Activated CD8-positive, alpha-beta memory T cell treated with anti-CD3 and anti-CD28 coated beads for 36 hours (primary cell): ENCODE measurements at regions not wholly inside any gene's neighbourhood (a gene's known extent, or its start where the extent isn't known, plus 50 kb on each side); places are given as distances from the start of the nearest gene placed in this dataset.
"Not testable (repeated sequence)": the region's sequence is repeated elsewhere in the genome, so short reads cannot be mapped to it uniquely, and the experiment has no call there.

ENCODE experiments used
- CTCF ChIA-PET: fragments of 350-600 bp; sonication (Branson Sonifier 250); formaldehyde crosslinking; loops from one replicate; lab custom pipeline; 2021; ENCODE audit warnings: antibody characterized with exemption; lab: Charles Lee
- POLR2A ChIA-PET: fragments of 350-600 bp; sonication (Branson Sonifier 250); formaldehyde crosslinking; loops from one replicate; lab custom pipeline; 2021; ENCODE audit warnings: antibody characterized with exemption; lab: Charles Lee

DNA sequence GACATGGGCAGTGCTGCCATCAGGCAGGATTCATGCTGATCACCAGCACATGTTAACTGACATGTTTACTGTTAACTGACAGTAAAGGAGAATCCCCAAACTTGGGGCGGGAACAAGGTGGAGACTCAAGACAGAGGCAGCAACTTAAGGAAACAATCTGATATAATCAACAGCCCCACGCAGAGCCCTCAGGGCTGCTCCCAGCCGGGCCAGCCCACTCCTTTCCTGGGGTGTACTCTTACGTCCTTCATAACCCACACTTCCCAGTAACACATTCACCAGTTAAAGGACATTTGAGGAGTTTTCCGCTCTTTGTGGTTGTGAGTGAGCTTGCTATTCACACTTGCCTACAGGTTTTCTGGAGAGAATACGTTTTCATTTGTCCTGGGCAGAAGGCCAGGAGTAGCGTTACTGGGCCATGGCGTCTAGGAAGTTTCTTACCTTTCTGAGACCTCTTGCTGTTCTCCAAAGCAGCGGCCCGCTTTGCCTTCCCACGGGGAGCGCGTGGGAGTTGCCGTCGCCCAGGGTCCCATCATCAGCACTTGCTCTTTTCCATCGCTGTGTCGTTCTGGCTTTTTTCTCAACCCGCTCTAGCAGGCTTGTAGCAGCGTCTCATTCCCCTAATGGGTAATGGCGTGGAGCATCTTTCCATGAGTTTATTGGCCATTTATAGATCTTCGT is 56.4 kb downstream of the FOXF2 start:
- ChIA-PET CTCF (no interaction called here), POLR2A (no interaction called here)

DNA sequence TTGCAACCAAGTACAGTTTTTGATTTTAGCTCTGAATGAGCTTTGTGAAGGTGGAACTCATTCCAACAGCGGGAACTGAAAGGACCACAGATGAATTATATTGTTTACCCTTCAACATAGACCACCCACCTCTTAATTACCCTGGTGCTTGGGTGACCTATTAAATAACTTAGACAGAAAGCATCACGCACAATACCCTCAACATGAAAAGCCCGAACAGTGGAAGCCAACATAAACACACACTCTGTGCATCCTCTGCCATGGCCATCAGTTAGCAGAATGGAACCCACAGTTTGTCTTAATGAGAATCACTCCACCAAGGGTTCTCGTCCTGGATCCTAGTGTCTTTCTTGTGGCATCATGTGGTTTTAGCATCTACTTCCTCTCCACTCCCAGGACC is 60.5 kb downstream of the FOXF2 start:
- CTCF ChIA-PET: no interaction called here
- POLR2A ChIA-PET: no interaction called here

DNA sequence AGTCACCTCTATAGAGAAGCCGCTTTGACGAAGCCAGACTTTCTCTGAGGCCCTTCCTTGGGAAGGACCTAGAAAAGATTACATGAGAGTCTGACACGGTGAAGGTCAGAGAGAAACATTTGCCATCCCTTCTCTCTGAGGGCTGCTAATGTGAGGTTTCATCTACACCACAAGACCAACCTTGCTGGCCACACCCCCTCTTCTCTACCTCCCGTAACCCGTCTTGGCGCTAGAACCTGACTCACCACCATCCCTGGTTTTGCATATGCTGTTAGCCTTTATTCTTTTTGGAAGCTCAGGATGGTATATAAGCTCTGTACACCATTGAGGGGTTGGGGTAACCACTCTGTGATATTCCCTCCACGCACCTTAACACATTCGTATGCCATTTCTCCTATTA is 63.6 kb downstream of the FOXF2 start:
- CTCF ChIA-PET: no interaction called here
- POLR2A ChIA-PET: no interaction called here

DNA sequence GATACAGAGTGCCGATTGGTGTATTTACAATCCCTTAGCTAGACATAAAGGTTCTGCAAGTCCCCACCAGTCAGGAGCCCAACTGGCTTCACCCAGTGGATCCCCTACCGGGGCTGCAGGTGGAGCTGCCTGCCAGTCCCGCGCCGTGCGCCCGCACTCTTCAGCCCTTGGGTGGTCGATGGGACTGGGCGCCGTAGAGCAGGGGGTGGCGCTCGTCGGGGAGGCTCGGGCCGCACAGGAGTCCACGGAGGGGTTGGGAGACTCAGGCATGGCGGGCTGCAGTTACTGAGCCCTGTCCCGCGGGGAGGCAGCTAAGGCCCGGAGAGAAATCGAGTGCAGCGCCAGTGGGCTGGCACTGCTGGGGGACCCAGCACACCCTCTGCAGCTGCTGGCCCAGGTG is 67.4 kb downstream of the FOXF2 start:
- CTCF ChIA-PET, POLR2A ChIA-PET: not testable (repeated sequence)

DNA sequence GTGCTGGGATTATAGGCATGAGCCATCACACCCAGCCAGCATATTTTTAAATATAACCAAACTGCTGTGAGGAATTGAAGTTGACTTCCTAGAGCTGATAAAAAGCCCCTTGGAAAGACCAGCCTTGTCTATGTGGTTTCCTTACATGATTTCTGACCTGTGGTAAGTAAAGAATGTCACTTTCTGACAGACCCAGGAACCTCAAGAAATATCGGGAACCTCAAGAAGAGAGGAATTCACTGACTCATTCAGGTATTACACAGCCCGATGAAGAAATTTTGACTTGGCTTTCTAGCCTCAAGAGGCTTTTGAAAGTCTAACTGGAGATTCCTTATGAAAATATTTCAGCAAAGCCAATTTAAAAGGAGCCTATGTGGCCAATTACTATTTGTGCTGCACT is 71.8 kb downstream of the FOXF2 start:
- ChIA-PET POLR2A (no interaction called here), CTCF (no interaction called here)

DNA sequence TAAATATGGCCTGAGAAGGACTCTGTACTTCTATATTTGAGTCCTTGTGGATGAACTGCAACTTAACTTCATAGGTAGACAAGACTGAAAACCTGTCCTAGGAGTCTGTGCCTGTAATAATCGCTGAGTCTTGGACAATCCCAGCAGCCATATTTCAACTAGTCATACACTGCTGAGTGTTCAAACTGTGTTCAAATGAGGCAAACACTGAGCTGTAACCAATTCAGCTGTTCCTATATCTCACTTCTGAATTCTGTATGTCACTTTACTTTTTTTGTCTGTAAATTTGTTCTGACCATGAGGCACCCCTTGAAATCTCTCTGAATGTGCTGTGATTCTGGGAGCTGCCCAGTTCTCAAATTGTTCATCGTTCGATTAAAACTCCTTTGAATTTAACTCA is 72.4 kb downstream of the FOXF2 start:
- POLR2A ChIA-PET: no interaction called here
- CTCF ChIA-PET: no interaction called here

DNA sequence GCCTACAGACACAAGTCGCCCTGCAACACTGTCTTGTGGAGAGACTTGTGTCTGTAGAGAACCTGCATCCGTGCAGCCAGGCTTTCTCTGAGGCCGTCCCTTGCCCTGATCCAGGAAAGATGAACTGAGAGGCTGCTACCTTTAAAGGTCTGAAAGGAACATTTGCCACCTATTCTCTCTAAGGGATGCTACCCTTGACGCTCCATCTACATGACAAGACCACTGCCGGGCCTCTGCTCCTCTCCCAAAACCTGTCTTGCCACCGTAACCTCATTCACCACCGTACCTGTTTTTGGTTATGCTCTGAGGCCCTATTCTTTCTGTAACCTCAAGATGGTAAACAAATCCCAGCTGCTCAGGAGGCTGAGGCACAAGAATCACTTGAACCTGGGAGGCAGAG is 73.9 kb downstream of the FOXF2 start:
- POLR2A ChIA-PET: no interaction called here
- CTCF ChIA-PET: interaction anchor here (0.6 to 0.7 kb wide), 2 partner anchors 48 to 66 kb away, joined by 3 read pairs; no protein-coding TSS in a partner anchor

DNA sequence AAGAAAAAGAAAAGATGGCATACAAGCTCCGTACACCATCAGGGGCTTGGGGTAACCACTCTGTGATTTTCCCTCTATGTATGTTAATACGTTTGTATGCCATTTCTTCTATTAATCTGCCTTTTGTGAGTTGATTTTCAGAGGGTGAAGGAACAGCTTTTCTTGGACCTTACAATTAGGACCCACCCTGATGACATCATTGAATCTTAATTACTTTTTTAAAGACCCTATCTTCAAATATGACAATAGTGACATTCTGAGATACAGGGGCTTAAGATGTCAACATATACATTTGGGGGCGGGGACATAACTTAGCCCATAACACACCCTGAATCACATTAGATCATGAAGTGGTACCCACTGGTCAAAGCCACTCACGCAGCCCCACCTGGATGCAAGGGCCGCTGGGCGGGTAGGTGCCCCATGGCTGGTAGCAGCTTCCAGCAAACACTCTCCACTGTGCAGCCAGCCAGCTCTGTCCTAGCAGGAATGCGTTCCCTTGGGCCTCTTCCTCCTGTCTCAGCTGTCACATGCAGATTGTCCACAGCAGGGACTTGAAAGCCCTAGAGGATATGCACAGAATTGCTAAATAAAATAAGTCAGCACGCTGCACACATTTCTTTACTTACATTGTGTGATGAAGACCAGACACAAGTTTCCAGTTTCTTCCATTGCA is 74.5 kb downstream of the FOXF2 start:
- ChIA-PET CTCF (interaction anchor here (0.6 kb wide), 1 partner anchor 67 kb away, joined by 3 read pairs; no protein-coding TSS in a partner anchor), POLR2A (no interaction called here)

DNA sequence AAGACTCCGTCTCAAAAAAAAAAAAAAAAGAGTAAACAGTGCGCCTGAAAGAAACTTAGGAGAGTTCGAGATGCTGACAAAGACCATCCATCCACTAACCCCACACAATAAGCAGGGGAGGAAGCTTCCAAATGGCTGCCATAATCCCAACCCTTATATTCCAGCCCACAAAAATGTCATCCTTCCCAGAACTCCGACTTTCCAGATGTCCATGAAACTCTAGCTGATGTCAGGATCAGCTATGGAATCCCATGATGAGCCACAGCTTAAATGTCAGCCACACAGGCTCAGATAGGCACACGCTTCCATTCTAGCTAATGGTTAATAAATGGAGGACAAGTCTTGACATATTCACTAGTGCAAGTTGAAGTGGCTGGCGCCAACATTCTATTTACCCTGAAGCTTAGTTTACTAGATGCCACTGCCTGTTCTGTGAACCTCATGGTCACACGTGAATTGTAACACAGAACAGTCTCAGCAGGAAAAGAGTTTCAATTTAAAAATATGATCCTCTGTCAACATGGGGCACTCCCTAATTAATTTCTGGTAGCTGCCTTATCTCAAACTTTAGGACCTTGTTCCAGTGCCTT is 75.5 kb downstream of the FOXF2 start:
- ChIA-PET POLR2A (no interaction called here), CTCF (no interaction called here)

DNA sequence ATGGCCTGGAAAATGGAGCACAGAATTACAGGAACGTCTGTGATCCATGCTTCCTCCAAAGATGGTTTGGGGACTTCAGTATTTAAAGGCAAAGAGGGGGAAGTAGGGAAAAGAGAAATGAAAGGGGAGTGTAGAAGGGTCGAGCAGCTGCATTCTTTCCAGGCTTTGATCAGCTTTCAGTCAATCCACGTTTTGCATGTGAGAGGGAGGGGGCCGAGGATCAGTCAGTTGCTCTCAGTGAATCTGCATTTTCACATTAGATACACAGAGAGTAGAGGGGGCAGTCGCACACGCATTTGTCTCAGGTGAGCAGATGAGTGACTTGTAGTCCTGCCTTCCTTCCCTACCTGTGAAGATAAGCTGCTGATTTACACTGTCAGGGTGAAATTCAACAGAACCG is 78.8 kb downstream of the FOXF2 start:
- ChIA-PET POLR2A (no interaction called here), CTCF (interaction anchor here (0.7 kb wide), 1 partner anchor 460 kb away, joined by 3 read pairs; no protein-coding TSS in a partner anchor)

DNA sequence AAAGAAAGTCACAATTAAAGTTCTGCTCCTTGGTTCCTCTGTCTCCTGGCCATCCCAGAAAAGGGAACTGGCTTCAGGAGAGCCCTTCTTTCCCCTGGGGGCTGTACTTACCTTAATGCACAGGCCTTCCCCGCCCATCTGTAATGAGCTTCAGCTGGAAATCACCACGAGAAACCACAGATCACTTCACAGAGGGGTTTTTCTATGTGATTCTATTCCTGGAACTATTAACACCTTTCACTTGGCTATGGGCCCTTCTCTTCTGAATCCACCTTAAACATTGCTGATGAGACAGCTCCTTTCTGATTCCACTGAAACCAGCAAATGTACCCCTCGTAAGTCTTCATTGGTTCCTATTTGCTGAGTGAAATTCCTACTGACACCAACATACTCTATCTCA is 80.7 kb downstream of the FOXF2 start:
- CTCF ChIA-PET: no interaction called here

DNA sequence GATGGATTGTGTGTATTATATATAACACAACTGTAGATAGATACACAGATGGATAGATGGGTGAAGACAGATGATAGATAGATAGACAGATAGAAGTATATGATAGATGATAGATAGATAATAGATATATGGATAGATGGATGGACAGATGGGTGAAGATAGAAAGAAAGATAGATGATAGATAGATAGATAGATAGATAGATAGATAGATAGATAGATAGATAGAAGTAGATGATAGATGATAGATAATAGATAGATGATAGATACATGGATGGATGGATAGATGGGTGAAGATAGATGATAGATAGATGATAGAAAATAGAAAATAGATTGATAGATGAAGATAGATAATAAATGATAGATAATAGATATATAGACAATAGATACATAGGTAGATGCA is 83.3 kb downstream of the FOXF2 start:
- ChIA-PET CTCF (no interaction called here), POLR2A (no interaction called here)

More for the DNA sequence above, 80.7 kb downstream of the FOXF2 start:
- POLR2A ChIA-PET: no interaction called here

DNA sequence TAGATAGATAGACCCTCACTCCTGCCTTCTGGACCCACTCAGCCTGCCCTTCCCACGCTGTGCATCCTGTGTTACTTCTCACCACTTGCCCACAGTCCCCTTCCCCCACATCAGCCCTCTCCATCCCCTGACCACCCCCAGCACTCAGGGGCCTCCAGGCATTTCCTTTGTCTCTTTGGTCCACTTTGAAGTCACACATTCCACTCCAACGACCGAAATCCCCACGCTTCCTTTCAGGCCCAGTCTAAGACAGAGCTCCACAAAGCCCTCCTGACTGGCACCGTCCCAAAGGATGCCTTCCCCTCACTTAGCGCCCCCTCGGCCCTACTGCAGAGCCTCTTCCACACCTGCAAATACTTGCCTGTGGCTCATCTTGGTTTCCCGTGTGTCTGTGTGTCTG is 83.8 kb downstream of the FOXF2 start:
- POLR2A ChIA-PET: no interaction called here
- CTCF ChIA-PET: no interaction called here

DNA sequence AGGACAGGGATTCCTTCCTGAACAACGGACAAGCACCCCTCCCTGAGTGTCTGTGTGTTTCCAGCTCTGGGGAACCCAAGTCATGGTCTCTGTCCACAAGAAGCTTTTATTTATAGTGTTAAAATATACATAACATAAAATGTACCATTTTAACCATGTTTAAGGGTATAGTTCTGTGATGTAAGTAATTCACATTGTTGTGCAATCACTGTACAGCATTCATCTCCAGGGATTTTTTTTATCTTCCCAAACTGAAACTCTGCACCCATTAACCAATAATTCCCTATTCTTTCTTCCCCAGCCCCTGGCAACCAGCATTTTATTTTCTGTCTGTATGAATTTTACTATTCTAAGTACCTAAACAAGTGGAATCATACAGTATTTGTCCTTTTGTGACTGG is 84.2 kb downstream of the FOXF2 start:
- ChIA-PET POLR2A (no interaction called here), CTCF (no interaction called here)

DNA sequence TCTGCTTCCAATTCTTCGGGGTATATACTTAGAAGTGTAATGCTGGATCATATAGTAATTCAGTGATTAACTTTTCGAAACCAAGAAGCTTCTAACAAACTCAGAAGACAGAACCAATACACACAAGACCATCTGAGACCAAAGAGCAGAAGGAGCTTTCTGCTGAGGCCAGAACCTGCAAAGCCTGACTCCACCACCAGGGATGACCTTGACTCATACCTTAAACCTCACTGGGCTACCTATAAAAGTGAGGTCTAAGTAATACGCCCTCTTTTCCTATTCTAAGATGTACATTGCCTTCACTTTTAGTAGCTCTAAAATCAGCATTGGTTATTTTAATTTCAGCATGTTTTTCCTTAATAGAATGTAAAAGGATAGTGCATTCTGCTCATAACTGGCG is 84.8 kb downstream of the FOXF2 start:
- ChIA-PET CTCF (no interaction called here), POLR2A (no interaction called here)

DNA sequence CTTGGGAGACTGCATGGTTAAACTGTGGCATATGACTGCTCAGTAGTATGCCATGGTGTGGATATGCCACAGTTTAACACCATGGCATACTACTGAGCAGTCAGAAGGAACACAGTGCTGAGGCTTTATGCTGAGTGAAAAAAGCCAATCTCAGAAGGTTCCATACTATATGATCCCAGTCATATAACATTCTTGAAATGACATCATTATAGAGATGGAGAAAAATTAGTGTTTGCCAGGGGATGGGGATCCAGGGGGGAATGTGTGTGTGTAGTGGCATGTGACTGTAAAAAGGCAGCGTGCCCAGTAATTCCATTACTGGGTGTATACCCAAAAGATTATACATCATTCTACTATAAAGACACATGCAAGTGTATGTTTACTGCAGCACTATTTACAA is 85.8 kb downstream of the FOXF2 start:
- ChIA-PET POLR2A (no interaction called here), CTCF (no interaction called here)

DNA sequence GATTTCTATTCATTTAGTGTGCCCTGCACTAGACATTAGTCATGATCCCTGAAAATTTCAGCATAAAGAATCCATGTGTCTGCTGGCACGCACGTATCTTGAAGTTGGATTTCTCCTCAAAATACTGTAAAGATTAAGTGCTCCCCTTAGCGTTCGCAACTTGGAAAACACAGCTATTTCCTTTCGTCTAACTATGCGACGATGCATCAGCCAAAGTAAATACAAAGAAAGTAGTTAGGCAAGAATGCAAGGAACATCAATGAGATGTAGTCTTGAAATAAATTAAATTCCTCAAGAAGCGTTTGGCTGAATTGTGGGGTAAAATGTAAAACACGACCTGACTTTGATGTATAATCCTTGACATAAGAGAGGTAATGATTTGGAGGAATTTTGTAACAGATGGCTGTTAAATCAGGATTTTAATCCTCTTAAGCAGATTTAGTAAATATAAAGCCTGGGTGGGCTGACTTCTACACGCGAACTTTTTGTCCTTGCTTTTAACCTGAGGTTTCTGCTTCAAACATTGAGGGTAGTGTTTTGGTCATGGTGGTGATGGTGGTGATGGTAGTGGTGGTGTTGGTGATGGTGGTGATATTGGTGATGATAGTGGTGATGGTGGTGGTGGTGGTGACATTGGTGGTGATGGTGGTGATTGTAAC is 88.2 kb downstream of the FOXF2 start:
- POLR2A ChIA-PET: no interaction called here
- CTCF ChIA-PET: no interaction called here

DNA sequence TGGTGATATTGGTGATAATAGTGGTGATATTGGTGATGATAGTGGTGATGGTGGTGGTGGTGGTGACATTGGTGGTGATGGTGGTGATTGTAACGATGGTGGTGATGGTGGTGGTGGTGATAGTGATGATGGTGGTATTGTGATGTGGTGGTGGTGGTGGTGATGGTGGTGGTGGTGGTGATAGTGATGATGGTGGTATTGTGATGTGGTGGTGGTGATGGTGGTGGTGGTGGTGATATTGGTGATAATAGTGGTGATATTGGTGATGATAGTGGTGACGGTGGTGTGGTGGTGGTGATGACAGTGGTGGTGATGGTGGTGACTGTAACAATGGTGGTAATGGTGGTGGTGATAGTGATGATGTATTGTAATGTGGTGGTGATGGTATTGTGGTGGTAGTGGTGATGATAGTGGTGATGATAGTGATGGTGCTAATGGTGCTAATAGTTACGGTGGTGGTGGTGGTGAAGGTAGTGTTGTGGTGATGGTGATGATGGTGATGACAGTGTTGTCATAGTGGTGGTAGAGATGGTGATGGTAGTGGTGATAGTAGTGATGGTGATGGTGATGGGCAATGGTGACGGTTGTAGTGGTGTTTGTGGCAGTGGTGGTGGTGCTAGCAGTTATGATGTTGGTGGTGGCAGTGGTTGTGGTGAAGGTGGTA is 88.9 kb downstream of the FOXF2 start:
- CTCF ChIA-PET, POLR2A ChIA-PET: not testable (repeated sequence)

DNA sequence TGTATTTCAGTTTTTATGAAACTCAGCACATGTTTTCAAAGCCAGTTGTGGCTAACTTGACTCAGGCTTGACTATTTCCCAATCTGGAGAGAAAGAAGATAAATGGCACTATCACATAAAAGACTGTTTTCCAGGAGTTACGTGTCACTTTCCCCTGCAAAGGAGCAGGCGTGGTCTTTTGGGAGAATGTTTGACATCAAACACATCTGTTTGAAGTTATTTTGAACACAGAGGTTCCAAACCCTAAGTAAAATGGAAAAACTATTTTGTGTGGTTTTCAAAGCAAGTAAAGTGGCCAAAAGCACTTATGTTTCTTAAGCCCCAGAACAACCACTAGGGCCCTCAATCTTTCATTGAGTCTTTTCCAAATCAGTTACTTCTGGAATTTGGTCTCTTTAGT is 89.7 kb downstream of the FOXF2 start:
- POLR2A ChIA-PET: no interaction called here
- CTCF ChIA-PET: interaction anchor here (0.6 kb wide), 1 partner anchor 1292 kb away, joined by 3 read pairs; no protein-coding TSS in a partner anchor
